Activated CD4-positive, alpha-beta T cell treated with anti-CD3 and anti-CD28 coated beads, Interleukin-10, Interleukin-2, amounts not matched to agents 100 ng/mL and 50 ng/mL, durations not matched to agents 16 hours and 8 hours (primary cell): ENCODE measurements at regions not wholly inside any gene's neighbourhood (a gene's known extent, or its start where the extent isn't known, plus 50 kb on each side); places are given as distances from the start of the nearest gene placed in this dataset.

Experiments
- DNase-seq: peaks from one replicate; pipeline ENCODE4 v3.0.0-alpha.2; 2020

DNA sequence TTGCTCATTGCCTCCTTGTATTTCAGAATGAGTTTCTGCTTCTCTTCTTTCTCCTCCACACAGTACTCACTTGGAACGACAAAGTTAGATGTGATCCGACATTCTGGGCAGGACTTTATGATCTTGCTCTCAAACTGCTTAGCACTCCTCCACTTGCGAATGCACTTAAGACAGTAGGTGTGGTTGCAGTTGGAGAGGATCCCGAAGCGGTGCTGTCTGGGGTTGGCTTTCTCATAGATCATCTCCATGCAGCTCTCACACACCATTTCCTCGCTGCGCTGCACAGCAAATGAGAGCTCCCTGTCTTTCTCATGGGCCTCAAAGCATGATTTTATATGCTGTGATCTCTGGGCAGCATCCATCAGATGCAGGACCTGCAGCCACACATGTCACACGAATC, 245.7 kb downstream of the C12orf50 start:
- DNase-seq: no peak

DNA sequence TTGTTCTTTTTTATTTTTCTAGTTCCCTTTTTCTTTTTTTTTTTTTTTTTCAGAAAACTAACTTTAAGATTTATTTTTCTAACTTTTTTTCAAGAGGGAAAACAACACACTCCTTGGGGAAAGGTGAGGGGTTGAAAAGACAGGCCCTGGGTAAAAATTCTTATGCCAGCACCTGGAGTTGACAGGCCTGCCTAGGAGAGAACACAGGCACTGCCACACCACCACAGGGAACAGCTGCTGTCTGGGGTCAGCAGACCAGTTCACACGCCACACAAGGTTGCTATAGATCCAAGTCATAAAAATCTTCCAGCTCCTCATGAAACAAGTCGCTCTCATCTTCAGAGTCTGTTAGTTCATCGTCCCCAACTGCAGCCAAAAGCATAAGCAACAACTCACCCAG, 246.4 kb downstream of the C12orf50 start:
- no peak for DNase-seq

- DNase-seq: no peak
Measured at GRCh38 chr12:87779858-87780498, 249.2 kb downstream of the C12orf50 start.

DNA sequence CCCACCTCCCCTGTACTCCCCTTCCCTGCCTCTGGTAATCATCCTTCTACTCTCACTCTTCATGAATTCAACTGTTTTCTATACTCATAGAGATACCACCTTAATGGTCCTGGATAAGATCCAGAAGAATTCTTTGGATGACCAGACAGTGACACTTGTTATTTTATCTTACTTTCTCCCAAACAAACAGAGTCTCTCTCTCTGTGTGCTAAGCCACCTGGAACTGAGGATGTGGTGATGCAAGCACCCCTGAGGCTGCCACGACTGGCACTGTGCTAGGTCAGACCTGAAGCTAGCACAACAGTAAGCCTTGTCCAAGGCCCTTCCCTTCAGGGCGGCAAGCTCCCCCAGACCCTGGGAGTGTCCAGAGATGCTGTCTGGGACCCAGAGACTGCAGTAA, 250.2 kb downstream of the C12orf50 start:
- DNase-seq: no peak

GRCh38 chr12:87778065-87778464, 251.1 kb downstream of the C12orf50 start:
- DNase-seq: no peak

- DNase-seq: no peak
Measured at GRCh38 chr12:87775784-87776183, 253.4 kb downstream of the C12orf50 start.

GRCh38 chr12:87775051-87775450, 254.2 kb downstream of the C12orf50 start:
- no peak for DNase-seq

DNA sequence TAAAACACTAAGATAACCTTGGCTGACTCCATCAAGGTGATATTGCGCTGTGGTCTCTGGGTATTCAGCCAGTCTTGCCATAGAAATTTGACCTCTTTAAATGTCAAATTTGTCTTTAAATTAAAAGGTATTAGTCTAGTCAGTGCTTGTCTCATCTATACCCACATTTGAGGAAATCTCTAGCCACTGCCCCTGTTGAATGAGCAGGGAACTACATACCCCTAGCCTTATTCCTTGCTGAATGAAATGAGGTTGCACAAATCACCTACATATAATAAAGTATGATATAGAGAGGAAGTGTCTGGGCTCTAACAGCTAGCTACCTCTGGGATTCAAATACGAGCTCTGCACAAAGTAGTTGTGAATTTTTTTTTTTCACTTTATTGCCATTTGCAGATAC, 256.8 kb downstream of the C12orf50 start:
- no peak for DNase-seq

DNA sequence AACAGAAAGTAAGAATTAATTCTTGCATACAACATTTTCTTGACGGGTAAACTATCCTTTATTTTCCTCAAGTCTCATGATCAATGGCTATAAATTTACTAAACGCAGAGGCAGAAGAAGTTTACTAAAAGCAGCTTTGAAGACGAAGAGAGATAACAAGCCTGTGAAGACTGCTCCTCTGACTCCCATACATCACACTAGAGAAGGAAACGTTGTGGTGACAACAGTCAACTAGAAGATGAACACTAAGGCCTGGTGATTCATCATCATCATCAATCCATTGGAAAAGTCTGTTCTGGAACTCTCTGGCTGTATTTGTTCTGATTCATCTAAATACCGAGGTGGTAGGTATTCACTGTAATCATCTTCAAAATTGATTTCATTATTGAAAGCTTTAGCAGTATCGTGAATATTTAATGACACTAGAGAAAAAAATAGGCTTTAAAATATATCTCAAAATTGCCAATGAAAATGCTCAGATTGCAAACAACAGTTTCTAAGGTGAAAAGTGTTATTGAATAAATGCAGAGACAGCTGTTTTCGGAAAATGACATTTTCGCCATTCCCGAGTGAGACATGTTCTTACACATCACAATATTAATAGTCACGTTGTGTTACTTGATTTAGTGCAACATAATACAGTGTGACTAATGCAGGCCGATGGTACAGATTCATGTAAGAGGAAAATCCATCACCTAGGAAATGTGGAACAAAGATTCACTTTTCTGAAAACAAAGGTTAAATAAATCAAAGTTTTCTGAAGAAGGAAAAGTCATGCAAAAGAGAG, 260.5 kb downstream of the C12orf50 start:
- no peak for DNase-seq

- DNase-seq: no peak
Measured at GRCh38 chr12:87766044-87766443, 263.2 kb downstream of the C12orf50 start.

GRCh38 chr12:87760943-87761342, 268.3 kb downstream of the C12orf50 start:
- no peak for DNase-seq

- no peak for DNase-seq
Measured at GRCh38 chr12:87758271-87758670, 270.9 kb downstream of the C12orf50 start.

GRCh38 chr12:87756721-87757120, 272.5 kb downstream of the C12orf50 start:
- no peak for DNase-seq

DNA sequence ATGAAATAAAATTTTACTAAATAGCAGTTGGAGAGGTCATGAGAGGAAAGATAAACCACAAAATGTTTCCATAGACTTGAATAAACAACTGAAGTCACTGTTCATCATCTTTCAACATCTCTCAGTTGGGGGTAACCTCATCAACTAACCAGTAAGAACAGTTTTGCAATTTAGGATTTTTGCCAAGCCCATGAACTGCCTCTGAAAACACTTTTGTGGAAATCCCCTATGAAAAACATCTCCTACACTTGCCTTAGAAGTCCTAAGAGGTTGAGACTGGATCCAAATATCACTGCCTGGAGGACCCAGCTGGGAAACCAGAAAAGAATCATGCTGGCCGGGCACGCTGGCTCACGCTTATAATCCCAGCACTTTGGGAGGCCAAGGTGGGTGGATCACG, 273.1 kb downstream of the C12orf50 start:
- no peak for DNase-seq

- no peak for DNase-seq
Measured at GRCh38 chr12:87728931-87729593, 300.1 kb downstream of the C12orf50 start.

DNA sequence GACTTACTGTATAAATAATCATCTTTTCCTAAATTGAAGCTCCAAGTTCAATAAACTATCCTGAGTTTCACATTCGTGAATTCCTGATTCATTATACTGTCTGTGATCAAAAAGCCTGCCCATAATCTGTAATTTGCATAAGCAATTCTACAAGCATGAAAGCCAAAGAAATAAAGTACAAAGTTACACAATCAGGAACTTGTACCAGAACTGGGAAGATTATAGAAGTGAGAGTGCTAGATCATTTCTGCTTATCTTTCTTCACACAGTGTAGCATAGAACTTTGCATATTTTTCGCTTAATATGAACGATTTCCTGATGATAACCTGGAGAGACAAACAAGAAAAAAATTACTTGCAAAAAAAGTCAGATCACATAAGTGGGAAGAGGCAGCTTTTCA, 308.2 kb downstream of the C12orf50 start:
- no peak for DNase-seq

DNA sequence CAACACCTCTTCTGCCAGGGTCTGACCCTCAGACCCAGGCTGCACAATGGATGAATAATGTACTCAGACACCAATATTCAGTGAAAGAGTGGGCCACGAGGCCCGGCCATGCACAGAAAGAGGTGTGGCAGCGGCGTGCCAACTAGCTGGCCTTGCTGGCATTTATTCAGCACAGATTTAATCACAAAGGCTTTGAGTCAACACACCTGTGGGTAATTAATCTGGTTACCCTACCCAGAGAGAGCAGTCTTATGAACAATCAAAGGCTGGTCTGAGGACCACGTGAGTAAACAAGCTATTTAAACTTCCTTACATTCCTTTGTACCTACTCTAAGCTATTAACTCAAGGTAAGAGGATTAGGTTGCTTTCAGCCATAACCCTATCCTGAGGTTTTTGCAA, 324.8 kb downstream of the C12orf50 start:
- no peak for DNase-seq

GRCh38 chr12:87690236-87690810, 338.9 kb downstream of the C12orf50 start:
- no peak for DNase-seq

GRCh38 chr12:87689196-87689595, 340.0 kb downstream of the C12orf50 start:
- DNase-seq: no peak

- no peak for DNase-seq
Measured at GRCh38 chr12:87687362-87687761, 341.8 kb downstream of the C12orf50 start.

- DNase-seq: no peak
Measured at GRCh38 chr12:87685696-87686095, 343.5 kb downstream of the C12orf50 start.

GRCh38 chr12:87679251-87679650, 349.9 kb downstream of the C12orf50 start:
- DNase-seq: no peak

DNA sequence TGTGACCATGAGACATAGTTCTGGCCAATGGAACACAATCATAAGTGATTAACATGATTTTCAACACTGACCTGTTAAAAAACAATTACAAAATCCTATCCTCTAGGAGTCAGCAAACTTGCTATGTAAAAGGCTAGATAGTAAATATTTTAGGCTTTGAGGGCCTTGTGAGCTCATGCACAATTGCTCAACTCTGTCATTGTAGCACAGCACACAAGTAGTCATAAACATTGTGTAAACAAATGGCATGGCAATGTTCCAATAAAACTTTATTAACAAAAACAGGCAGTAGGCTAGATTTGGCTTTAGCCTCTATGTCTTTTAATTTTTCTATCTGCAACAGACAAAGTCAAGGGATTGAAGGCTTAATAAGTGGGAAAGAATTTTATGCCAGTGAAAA, 350.7 kb downstream of the C12orf50 start:
- no peak for DNase-seq

- DNase-seq: no peak
Measured at GRCh38 chr12:87676731-87677130, 352.5 kb downstream of the C12orf50 start.
